H1 (cell line): ENCODE measurements at regions not wholly inside any gene's neighbourhood (a gene's known extent, or its start where the extent isn't known, plus 50 kb on each side); places are given as distances from the start of the nearest gene placed in this dataset.

Experiments
- CEBPB ChIP-seq: IDR thresholded peaks from 2 replicates; pipeline ENCODE4 v1.6.1; 2012; ENCODE audit warnings: low read depth, low read length
- GTF2F1 ChIP-seq: IDR thresholded peaks from 2 replicates; pipeline ENCODE4 v1.6.1; 2012; ENCODE audit warnings: low read depth, low read length, improper control_type of control experiment, borderline replicate concordance
- HDAC2 ChIP-seq, 2 experiments: fragments of 300-600 bp in 1 of 2; sonication (generic) in 1 of 2; IDR thresholded peaks; 2 replicates each; pipeline ENCODE4 v1.6.1; 2011 to 2012; ENCODE audit warnings: low read depth in 2 of 2, low read length in 2 of 2, mild to moderate bottlenecking in 2 of 2, moderate library complexity in 2 of 2, borderline replicate concordance in 1 of 2, inconsistent platforms in 1 of 2
- JUN ChIP-seq: IDR thresholded peaks from 2 replicates; pipeline ENCODE4 v1.6.1; 2011; ENCODE audit warnings: low read depth, mild to moderate bottlenecking, improper control_type of control experiment, low read length
- JUND ChIP-seq: IDR thresholded peaks from 2 replicates; pipeline ENCODE4 v1.6.1; 2011; ENCODE audit warnings: mild to moderate bottlenecking, improper control_type of control experiment, low read length
- POLR2A ChIP-seq, 2 experiments: IDR thresholded peaks; 1 replicate in 1 of 2; 2 replicates in 1 of 2; pipeline ENCODE4 v1.6.1; 2011; ENCODE audit warnings: low read depth in 2 of 2, low read length in 2 of 2, mild to moderate bottlenecking in 2 of 2; ENCODE audit errors: control extremely low read depth in 1 of 2
- POLR2AphosphoS5 ChIP-seq: IDR thresholded peaks from 2 replicates; pipeline ENCODE4 v1.6.1; 2011; ENCODE audit warnings: low read depth, low read length
- RBBP5 ChIP-seq: IDR thresholded peaks from 2 replicates; pipeline ENCODE4 v1.7.1; 2012; ENCODE audit warnings: low read depth, mild to moderate bottlenecking, inconsistent platforms, low read length, moderate library complexity, borderline replicate concordance
- RXRA ChIP-seq: IDR thresholded peaks from 2 replicates; pipeline ENCODE4 v1.6.1; 2011; ENCODE audit warnings: low read depth, mild to moderate bottlenecking, low read length, moderate library complexity; ENCODE audit not compliant: insufficient read depth
- SRF ChIP-seq: IDR thresholded peaks from 2 replicates; pipeline ENCODE4 v1.6.1; 2011; ENCODE audit warnings: mild to moderate bottlenecking, low read depth, low read length, moderate library complexity
- YY1 ChIP-seq: IDR thresholded peaks from 2 replicates; pipeline ENCODE4 v1.6.1; 2011; ENCODE audit warnings: low read depth, mild to moderate bottlenecking, low read length
- TF ChIP-seq, protein P1 (sequence below), 3 experiments: IDR thresholded peaks; 1 replicate in 2 of 3; 2 replicates in 1 of 3; pipeline versions ENCODE4 v1.5.1 to v1.6.1; 2011; ENCODE audit warnings: low read length in 3 of 3, mild to moderate bottlenecking in 3 of 3, inconsistent platforms in 2 of 3, low read depth in 1 of 3, moderate library complexity in 1 of 3; ENCODE audit not compliant: insufficient read depth in 1 of 3; ENCODE audit errors: control extremely low read depth in 1 of 3

DNA sequence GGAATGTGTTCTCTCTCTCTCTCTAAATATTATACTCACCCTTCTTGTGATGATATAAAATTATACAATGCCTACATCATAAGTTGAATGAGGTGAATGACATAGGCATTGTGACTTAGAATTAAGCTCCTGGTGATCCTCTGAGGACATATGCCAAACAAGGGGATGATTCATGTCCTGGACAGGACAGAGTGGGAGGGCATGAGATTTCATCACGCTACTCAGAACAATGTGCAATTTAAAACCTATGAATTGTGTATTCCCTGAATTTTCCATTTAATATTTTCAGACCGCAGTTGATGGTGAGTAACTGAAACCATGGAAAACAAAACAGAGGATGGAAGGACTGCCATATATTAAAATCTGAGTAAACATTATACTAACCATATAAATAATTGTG is 782.2 kb upstream of the NUDT12 start:
- TF ChIP-seq YY1: no peak
- no peak for TF ChIP-seq POLR2AphosphoS5
- no peak for TF ChIP-seq JUND
- TF ChIP-seq, protein P1, sequence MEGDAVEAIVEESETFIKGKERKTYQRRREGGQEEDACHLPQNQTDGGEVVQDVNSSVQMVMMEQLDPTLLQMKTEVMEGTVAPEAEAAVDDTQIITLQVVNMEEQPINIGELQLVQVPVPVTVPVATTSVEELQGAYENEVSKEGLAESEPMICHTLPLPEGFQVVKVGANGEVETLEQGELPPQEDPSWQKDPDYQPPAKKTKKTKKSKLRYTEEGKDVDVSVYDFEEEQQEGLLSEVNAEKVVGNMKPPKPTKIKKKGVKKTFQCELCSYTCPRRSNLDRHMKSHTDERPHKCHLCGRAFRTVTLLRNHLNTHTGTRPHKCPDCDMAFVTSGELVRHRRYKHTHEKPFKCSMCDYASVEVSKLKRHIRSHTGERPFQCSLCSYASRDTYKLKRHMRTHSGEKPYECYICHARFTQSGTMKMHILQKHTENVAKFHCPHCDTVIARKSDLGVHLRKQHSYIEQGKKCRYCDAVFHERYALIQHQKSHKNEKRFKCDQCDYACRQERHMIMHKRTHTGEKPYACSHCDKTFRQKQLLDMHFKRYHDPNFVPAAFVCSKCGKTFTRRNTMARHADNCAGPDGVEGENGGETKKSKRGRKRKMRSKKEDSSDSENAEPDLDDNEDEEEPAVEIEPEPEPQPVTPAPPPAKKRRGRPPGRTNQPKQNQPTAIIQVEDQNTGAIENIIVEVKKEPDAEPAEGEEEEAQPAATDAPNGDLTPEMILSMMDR (IDR thresholded peaks at IDR 0.05; ENCODE audit: control extremely low read depth in 1 of 3, insufficient read depth in 1 of 3, low read depth in 1 of 3, low read length in 3 of 3): no peak
- no peak for TF ChIP-seq JUN
- no peak for TF ChIP-seq RBBP5
- TF ChIP-seq POLR2A (IDR thresholded peaks at IDR 0.05; ENCODE audit: control extremely low read depth in 1 of 2, low read depth in 2 of 2, low read length in 2 of 2): no peak
- TF ChIP-seq RXRA: no peak
- TF ChIP-seq SRF: no peak
- no peak for TF ChIP-seq GTF2F1
- no peak for TF ChIP-seq HDAC2 (IDR thresholded peaks at IDR 0.05; ENCODE audit: borderline replicate concordance in 1 of 2, low read depth in 2 of 2, low read length in 2 of 2)
- no peak for TF ChIP-seq CEBPB
